ENCODE measurements at regions not wholly inside any gene's neighbourhood (a gene's known extent, or its start where the extent isn't known, plus 50 kb on each side); places are given as distances from the start of the nearest gene placed in this dataset.
"Not testable (repeated sequence)": the region's sequence is repeated elsewhere in the genome, so short reads cannot be mapped to it uniquely, and the experiment has no call there.

DNA sequence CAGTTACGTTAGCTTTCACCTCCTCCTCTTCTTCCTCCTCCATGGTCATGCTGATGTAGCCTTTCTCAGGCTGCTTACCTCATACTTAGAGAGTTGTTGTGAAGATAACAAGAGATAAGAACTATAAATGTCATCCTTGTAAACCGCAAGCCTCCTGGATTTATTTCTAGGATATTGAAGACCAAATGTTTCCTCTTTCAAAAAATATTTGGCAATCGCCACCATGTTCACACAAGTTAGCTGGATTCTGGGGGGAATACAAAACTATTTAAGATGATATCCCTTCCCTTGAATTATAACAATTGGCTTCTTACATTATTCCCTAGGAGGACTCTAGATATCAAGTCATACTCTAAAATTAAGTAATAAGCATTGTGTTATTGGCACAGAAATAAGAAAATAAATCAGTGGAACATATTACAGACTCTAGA lies 99.8 kb upstream of the PLEKHG1 start:
- no peak for DNase-seq

DNA sequence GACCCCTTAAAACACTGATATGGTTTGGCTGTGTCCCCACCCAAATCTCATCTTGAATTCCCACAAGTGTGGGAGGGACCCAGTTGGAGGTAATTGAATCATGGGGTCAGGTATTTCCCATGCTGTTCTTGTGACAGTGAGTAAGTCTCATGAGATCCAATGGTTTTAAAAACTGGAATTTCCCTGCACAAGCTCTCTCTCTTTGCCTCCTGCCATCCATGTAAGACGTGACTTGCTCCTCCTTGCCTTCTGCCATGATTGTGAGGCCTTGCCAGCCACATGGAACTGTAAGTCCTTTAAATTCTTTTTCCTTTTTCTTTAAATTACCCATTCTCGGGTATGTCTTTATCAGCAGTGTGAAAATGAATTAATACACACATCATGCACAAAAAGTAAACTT lies 99.1 kb upstream of the PLEKHG1 start:
- DNase-seq, result not testable (repeated sequence)

DNA sequence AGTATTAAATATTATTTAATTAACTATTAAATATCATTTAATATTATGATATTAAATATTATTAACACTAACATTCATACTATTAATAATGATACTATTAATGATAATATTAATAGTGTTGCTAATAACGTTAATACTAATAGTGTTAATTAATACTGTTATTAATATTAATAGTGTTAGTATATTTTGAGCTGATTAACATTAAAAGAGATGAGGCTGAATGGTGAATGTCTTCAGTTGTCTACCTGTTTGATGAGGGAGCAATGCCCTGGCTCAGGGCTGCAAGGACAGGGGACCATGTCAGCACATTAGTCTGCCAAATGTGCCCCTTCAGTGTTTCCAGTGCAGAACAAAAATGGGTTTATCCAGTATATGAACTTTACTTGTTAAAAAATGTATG lies 96.6 kb upstream of the PLEKHG1 start:
- no peak for DNase-seq

DNA sequence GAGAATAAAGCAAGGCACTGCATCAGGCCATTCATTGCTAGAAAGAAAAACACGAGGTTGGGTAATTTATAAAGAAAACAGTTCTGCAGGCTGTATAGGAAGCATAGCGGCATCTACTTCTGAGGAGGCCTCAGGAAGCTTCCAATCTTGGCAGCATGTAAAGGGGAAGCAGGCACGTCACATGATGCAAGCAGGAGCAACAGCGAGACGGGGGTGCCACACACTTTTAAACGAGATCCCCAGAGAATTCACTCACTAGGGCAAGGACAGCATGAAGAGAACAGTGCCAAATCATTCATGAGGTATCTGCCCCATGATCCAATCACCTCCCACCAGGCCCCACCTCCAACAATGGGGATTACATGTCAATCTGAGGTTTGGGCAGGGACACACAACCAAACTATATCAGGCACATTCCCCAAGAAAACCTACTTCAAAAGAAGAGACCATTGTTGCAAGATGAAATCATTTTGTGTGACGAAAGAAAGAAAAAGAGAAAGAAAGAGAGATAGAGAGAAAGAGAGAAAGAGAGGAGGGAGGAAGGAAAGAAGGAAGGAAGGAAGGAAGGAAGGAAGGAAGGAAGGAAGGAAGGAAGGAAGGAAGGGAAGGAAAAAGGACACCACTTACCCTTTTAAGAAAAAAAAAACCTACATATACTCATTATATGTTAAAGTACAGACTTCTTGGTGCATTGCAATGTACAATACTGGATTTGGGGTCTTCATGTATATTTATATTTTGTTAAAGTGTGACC lies 95.9 kb upstream of the PLEKHG1 start:
- no peak for DNase-seq

DNA sequence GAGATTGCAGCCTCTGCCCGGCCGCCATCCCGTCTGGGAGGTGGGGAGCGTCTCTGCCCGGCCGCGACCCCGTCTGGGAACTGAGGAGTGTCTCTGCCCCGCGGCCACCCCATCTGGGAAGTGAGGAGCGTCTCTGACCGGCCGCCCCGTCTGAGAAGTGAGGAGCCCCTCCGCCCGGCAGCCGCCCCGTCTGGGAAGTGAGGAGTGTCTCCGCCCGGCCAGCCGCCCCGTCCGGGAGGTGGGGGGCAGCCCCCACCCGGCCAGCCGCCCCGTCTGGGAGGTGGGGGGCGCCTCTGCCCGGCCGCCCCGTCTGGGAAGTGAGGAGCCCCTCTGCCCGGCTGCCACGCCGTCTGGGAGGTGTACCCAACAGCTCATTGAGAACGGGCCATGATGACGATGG lies 92.3 kb upstream of the PLEKHG1 start:
- not testable (repeated sequence) for DNase-seq

DNA sequence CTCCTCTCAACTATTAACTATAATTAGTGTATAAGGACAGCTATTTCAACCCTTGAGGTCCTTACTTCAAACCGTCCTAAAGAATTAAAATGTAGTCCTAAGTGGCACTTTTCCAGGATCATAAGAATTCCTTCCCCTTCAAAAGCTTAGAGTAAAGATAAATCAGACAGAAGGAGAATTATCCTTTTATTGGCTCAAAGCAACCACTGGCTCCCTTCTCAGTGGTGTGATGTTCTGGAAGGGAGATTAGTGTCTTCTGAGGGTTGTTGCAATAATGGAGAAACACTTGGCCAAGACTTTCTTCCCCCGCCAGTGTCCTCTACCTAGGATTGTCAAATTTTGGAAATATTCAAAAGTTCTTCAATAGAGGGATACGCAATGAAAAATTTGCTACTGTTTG lies 89.1 kb upstream of the PLEKHG1 start:
- no peak for DNase-seq

DNA sequence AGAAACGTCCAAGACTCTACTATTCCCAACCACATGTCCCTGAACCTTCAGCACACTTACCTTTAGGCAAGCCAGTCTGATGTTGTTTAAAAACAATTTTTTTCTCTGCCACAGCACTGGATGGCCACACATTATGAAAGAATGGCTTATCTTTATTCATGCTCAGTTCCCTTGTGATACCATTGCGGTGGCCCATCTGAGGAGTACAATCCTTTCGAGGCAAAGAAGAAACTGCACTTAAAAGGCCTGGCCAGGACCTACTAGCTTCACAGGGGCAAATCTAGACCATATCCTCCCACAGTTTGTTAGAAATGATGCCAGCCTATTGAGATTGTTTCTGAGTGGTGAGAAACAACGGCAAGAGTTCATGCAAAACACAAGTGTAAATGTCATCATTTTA lies 88.4 kb upstream of the PLEKHG1 start:
- no peak for DNase-seq

DNA sequence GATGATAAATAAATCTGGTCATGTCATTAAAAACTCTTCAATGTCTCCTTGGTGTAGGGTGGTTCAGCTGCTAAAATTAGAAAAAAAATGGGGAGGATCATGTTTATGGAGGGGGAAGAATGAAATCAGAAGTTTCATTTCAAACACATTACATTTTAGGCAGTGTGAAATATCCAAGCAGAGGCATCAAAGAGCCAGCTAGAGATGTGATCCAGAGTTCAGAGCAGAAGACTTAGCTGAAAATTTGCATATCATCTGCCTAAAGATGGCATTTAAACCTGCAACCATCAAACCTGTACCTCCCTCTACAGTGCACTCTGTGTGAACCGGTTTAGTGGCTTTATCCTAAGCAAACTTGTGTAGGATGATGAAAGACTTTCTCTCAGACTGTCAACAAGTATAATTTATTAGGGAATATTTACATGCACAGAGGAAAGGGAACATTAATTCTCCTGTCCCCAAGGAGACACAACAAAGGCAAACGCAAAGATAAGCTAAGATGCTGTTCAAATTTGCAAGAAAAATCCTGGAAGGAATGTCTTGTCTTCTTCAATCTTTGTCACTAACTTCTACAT lies 84.8 kb upstream of the PLEKHG1 start:
- DNase-seq, result no peak

DNA sequence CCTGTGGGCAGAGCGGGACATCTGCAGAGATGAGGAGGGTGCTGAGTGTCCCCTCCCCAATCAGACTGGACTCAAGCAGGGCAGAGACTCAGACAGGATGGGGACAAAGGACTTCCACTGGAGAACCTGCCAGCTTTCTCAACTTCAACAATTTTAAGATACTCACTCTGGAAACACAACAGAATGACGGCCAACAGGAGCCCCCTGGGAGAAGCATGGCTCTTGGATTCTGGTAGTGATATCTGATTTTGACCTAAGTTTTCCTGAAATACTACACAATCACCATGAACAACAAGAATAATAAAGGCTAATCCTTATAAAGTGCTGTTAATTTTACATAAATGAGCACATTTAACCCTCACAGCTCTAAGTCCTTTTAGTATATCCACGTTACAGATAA lies 83.5 kb upstream of the PLEKHG1 start:
- DNase-seq, result no peak

DNA sequence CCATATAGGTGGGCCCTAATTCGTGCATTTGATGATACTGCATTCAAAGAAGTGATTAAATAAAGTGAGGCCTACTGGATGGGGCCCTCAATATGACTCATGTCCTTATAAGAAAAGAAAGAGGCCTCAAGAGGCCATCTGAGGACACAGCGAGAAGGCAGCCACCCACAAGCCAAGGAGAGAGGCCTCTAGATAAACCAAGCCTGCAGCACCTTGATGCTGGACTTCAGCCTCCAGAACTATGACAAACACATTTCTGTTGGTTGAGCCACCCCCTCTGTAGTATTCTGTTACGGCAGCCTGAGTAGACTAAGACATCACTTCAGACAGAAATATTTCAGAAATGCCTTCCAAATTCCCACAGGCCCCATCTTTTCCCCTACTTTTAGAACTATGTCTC lies 82.5 kb upstream of the PLEKHG1 start:
- DNase-seq, result no peak

DNA sequence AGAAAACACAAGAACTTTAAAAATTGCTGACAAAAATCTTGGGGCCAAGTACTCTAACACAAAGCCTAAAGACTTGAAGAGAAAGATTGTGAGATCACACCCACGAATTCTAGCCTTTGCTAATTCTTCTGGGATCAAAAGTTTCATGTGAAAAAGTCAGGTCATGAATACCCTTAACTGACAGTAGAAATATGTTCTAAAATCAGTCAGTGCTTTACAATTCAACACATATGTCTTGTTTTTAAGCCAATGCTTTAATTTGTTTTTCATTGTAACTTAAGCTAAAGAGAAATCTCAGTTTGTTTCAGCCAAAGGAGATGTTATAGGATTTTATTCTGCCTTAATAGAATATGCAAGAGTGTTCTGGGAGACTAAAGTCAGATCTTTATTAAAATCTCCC lies 78.2 kb upstream of the PLEKHG1 start:
- DNase-seq, result no peak

DNA sequence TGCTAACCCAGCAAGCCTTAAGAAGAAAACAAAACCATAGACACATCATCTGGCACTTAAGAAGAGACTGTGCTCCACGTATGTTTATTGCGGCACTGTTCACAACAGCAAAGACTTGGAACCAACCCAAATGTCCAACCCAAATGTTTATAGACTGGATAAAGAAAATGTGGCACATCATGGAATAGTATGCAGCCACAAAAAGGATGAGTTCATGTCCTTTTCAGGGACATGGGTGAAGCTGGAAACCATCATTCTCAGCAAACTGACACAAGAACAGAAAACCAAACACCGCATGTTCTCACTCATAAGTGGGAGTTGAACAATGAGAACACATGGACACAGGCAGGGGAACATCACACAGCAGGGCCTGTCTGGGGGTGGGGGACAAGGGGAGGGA lies 76.5 kb upstream of the PLEKHG1 start:
- DNase-seq, result not testable (repeated sequence)

DNA sequence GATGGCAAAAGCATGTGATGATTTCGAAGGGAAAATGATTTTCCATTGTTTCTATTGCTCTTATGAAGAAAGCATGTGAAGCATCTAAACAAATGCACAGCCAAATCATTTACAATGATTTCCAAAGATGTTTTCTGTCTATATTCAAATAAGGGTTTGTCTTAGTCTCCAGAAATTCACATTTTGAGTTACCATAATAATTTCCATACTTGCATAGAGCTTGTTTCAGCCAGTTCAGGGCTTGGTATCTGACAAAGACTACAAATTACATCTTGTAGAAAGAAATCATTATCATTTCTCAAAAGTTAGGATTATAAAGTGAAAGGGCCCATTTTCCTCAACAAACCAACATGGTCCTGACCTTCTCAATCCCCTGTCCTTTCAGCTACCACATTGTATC lies 74.4 kb upstream of the PLEKHG1 start:
- DNase-seq, result no peak

DNA sequence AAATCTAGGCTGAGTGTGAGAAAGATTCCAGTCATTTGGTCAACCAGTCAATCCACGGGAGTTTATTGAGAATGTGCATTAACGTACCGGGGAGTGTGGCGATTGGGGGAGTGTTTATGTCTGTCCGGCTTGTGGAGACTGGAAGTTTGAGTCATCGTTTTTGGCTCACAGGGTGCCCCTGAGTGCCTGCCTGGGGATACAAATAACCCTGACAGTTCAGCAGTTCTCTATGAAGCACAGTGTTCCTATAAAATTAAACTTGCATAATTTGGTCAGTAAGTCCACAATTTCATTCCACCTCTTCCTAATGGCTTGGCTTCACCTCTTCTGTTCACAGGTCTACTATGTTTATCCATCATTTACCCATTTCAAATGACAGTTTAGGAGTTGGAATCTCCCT lies 72.6 kb upstream of the PLEKHG1 start:
- DNase-seq, result no peak

DNA sequence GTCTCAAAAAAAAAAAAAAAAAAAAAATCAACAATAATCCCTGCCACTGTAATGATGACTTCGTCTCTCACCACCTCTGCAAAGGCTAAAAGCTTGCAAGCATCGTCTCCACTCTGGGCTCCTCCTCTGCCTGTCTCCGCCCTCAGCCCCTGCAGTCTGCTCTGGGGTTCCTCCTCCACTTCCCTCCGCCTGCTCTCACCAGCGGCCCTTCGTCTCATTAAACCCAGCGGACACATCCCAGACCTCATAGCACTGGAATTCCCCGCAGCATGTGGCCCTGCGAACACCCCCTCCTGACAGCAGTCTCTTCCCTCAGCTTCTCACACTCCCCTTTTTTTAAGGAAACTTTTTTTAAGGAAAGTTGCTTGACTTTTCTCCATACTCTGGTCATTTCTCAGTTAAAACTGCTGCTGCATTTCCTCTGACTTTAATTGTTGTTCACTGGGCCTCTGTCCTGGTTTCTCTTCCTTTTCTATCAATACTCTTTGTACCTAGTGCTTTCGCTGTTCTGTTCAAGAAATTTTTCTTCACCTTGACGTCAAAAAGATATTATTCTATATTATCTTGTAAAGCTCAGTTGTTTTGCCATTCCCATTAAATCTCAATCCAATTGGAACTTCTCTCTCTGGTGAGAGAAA lies 70.9 kb upstream of the PLEKHG1 start:
- DNase-seq, result no peak

DNA sequence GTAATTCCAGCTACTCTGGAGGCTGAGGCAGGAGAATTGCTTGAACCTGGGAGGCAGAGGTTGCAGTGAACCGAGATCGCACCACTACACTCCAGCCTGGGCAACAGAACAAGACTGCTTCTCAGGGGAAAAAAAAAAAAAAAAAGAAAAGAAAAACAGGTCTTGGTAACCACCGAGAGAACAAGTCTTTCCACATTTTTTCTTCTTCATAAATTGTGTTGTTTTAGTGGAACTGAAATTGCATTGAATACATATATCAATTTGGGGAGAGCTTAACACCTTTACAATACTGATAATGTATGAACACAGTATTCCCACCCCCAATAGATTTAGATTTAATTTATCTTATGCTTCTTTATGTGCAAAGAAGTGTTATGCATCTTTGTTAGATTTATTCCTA lies 70.0 kb upstream of the PLEKHG1 start:
- DNase-seq, result no peak

DNA sequence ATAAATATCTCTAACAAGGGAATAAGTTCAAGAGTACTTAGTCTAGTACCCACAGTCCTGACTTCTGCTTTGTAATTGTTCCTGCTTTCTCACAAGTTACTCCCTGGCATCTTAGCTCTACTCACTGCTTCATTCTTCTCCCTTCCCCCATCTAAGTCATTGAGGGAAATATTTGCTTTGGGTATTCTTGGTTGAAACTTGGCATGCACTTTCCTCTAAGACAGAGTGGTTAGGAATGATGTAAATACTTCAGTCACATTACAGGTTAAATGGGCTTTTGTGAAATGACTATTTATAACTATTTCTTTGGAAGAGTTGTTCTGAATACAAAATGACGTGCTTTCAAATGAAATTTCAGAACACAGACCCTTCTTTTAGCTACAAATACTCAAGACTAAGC lies 67.7 kb upstream of the PLEKHG1 start:
- no peak for DNase-seq

DNA sequence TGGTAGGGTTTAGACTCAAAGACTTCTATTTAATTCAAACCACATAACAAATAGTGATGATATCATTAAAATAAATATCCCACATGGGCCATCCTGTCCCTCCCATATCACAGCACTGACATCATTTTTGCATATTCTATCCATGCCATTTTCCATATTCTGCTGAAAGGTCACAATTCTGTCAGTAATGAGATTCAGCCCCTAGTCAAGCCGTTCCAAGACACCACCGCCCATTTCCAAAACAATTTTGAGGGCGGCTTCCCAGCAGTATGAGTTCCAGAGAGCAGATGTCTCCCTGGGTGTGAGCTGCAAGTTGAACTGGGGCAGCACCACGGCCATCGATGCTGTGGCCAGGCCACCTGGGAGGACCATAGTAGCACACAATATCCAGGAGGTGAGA lies 65.1 kb upstream of the PLEKHG1 start:
- DNase-seq, result no peak

DNA sequence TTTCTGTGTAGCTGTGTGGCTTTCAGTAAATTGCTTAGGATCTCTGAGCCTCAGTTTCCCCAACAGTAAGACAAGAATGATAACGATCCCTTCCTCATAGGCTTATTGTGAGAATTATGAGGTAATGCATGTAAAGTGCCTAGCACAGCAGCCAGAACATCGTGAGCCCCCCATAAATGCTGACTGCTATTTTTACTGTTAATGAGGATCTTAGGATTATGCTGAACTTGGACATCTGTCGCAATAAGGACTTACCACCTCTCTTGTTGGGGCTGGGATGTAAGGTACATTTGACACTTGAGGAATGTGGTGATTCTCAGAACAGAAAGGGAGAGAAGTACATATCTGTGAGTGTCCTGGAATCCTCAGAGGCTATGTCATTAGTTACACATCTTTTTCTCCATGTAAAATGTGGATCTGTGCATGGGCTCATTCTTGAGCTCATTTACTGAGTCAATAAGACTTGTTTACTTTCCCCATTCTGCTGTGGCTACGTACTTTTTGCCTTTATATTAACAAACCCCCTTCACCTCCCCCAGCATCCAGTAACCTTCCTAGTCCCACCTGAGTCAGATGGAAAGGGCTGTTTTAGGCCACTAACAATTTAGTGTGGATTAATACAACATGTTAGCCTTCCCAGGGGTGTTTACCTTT lies 64.4 kb upstream of the PLEKHG1 start:
- peak; percentile 18 for DNase-seq

DNA sequence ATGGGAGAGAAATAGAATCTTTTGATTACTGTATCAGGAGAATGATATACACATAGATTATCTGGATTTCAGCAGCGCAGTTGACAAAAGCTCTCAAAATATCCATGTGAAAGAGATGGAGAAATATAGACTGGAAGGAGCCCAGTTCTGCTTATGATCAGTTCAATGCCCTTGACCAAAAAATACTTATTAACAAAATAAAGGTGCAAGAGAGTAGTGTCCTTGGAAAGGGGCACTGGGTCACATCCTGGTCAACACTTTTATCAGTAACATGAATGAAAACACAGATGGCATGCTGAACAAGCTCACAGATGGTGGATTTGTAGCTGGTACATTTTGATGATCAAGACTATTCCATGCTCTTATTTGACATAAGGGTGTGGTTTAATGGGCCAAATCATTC lies 63.9 kb upstream of the PLEKHG1 start:
- no peak for DNase-seq

DNA sequence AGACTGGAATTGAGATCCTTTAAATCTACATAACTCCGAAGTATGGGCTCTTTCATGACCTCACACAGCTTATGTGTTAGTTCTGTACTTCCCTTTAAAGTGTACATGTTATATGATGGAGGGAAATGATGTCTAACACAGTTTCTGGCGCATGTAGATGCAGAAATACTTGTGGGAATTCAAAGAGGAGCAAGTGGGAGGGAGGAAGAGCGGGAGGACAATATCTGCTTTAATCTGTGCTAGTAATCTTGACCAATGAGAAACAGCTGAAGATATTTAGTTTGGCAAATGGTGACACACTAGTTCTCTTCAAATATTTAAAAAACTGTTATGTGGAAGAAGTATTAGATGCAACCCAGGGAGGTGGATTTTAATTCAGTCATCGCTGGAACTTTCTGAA lies 62.9 kb upstream of the PLEKHG1 start:
- no peak for DNase-seq

DNA sequence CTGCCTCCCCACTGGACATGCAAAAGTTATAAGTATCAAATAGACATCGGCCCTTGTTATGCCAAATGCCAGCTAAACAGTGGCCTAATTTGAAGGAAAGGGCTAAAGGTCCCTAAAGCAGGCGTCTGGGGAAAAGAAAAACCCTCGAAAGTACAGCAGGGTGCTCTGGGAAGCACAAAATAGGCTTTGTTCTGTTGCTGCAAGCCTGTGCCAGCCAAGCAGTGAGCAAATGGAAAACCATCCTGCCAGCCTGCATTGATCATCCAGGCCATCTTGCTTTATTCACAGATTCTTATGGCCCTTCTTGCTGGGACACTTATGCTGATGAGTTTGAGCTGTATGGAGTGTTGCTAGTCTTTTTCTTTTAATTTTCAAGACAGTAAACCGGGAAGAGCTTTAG lies 62.2 kb upstream of the PLEKHG1 start:
- DNase-seq, result no peak

DNA sequence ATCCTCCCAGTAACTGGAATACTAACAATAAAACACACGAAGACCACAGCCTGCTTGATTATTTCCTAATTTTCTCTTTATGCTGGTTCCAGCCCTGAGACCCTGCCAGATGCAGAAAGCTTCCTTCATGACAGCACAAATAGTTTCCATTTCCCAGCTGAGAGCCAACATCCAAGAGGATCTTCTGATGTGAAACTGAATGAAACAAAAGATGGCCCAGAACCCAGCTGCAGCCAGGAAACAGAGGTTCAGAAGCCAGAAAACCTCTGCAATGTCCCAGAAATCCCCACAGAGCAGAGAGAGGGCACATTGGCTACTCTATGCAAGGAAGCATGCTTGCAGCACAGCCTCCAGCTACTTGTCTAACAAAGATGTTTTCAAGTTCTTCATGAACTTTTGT lies 61.8 kb upstream of the PLEKHG1 start:
- DNase-seq, result no peak

DNA sequence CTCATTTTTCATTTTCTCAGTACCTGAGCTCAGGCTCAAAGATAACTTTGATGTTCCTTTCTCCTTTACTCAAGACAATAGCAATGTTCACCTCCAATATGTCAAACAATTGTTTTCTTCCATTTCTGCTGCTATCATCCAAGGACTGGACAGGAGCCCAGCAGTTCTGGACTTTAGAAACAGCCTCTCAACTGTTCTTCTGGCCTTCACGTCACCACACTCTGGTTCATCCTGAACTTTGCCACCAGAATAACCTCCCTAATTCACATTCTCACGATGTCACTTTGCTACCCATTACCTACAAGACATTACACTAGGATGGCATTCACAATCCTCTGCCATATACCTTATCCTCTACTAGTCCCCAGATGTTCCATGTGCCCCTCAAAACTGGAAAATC lies 60.6 kb upstream of the PLEKHG1 start:
- DNase-seq, result no peak
